HUES48 (cell line): ENCODE measurements at regions not wholly inside any gene's neighbourhood (a gene's known extent, or its start where the extent isn't known, plus 50 kb on each side); places are given as distances from the start of the nearest gene placed in this dataset.

ENCODE experiments used
- H3K27ac ChIP-seq: one replicate; pipeline ENCODE4 v1.7.0; 2013; ENCODE audit warnings: low read depth, low read length, inconsistent platforms
- H3K27me3 ChIP-seq: 2 replicates; pipeline ENCODE4 v1.6.1; 2013; ENCODE audit warnings: mild to moderate bottlenecking, low read length; ENCODE audit not compliant: control insufficient read depth, insufficient read depth
- H3K36me3 ChIP-seq: 2 replicates; pipeline ENCODE4 v1.6.1; 2013; ENCODE audit warnings: low read length; ENCODE audit not compliant: control insufficient read depth, insufficient read depth
- H3K4me1 ChIP-seq: 2 replicates; pipeline ENCODE4 v1.6.1; 2013; ENCODE audit warnings: mild to moderate bottlenecking, low read length; ENCODE audit not compliant: control insufficient read depth, insufficient read depth
- H3K4me3 ChIP-seq: 2 replicates; pipeline ENCODE4 v1.5.1; 2013; ENCODE audit warnings: mild to moderate bottlenecking, low read depth, low read length
- H3K9ac ChIP-seq: 2 replicates; pipeline ENCODE4 v1.6.1; 2013; ENCODE audit warnings: mild to moderate bottlenecking, low read depth, low read length, moderate library complexity
- H3K9me3 ChIP-seq: 2 replicates; pipeline ENCODE4 v1.6.1; 2013; ENCODE audit warnings: low read length; ENCODE audit not compliant: control insufficient read depth, insufficient read depth

DNA sequence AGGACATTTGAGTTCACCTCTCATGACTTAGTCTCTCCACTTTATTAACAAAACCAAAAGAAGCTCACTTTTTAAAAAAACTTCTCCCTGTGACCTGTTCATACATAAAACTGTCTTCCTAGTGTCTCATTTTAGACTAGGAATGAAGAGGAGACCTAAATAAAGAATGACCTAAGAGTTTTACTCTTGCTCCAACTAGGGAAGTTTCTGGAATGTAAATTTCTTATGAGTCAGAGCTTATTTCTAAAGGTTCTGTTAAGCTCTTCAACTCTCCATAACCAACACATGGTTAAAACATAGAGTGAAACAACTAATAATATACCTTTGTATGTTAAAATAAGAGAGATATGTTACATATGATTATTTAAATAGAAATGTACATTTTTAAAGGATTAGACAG lies 369.8 kb downstream of the EMP1 start:
- no peaks in the 10 kb centered on the region for H3K4me1 ChIP-seq
- H3K9ac ChIP-seq, result no peak overlapping the region
- H3K36me3 ChIP-seq, result no peaks in the 10 kb centered on the region
- no peaks in the 10 kb centered on the region for H3K27me3 ChIP-seq
- H3K27ac ChIP-seq, result no peak overlapping the region
- no peak overlapping the region for H3K4me3 ChIP-seq
- H3K9me3 ChIP-seq, result no peaks in the 10 kb centered on the region

DNA sequence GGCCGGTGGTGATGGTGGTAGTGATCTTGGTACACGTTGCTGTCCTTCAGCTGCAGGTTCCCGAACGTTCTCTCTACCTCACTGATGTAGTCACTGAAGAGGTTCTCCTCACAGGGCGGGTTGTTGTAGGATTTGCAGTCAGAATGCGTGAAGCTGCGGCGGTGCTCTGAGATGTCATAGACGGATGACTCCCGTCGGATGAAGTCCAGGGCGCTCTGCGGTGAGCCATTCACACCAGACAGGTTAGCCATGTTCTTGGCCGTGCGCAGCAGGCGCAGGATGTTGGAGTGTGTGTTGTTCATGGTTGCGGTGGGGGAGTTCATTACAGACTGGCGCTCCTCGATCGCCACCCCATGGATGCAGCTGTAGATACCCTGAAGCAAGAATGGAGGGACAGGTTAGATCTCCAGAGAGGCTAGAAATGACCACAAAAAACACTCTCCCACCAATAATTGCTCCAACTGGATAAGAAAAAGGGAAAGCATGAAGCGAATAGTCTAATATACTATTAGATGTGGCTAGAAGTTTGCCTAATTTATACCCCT lies 367.8 kb downstream of the EMP1 start:
- Histone ChIP-seq H3K4me3 (no peak overlapping the region), H3K9ac (no peak overlapping the region), H3K4me1 (no peaks in the 10 kb centered on the region), H3K27me3 (no peaks in the 10 kb centered on the region), H3K27ac (no peak overlapping the region), H3K9me3 (no peaks in the 10 kb centered on the region), H3K36me3 (no peaks in the 10 kb centered on the region)

DNA sequence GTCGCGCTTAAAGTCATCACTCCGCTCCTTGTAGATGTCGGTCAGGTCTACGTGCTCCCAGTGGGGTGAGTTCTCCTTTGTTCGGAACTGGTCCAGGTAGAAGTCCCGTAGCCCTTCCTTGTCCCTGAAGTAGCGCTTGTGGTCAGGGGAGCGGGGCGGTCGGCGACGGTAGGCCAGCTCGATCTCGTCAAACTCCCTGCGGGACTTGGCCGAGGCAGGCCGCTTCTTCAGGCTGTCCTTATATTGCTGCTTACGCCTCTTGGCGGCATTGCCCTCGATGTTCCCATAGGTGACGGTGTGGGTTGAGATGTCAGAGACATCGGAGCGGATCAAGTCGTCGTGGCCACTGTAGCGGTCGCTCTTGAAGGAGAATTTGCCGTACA lies 367.2 kb downstream of the EMP1 start:
- no peaks in the 10 kb centered on the region for H3K27me3 ChIP-seq
- H3K9me3 ChIP-seq, result no peaks in the 10 kb centered on the region
- H3K4me3 ChIP-seq, result no peak overlapping the region
- H3K36me3 ChIP-seq, result no peaks in the 10 kb centered on the region
- no peak overlapping the region for H3K9ac ChIP-seq
- H3K27ac ChIP-seq, result no peak overlapping the region
- no peaks in the 10 kb centered on the region for H3K4me1 ChIP-seq

DNA sequence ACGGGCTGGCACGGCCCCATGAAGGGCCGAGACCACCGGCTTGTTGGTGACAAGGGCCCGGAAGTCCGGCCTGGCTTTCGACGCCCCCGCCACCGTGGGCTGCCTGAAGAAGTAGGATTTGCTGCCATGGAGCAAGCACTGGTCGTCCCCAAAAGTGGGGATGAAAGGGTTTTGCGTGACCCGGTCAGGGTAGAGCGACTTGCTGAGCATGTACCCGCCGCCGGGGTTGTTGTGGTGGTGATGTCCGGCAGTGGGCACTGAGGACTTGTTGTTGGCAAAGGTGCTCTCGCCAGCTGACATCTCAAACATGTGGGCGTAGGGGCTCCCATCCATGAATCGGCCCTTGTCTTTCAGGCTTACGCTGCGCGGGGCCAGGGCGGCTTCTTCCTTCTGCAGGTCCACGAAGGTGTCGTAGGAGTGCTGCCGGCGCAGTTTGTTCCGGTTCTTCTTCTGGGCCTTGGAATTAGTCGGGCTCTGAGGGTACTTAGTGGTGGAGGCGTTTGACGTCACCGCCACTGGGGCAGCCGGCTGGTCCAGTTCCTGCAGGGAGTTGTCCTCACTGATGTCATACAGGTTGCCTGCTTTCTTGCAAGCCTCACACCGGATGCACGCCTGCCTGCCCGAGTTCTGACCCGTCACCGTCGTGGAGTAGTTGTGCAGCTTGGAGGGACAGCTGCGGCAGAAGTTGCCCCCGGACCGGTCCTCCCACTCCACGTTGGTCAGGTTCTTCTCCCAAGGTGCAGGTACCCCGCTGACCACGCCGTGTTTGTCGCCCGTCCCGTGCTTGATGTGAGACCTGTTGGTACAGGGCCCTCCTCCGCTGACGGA lies 366.6 kb downstream of the EMP1 start:
- no peak overlapping the region for H3K27ac ChIP-seq
- H3K4me1 ChIP-seq, result no peaks in the 10 kb centered on the region
- H3K36me3 ChIP-seq, result no peaks in the 10 kb centered on the region
- no peak overlapping the region for H3K9ac ChIP-seq
- no peak overlapping the region for H3K4me3 ChIP-seq
- no peaks in the 10 kb centered on the region for H3K9me3 ChIP-seq
- no peaks in the 10 kb centered on the region for H3K27me3 ChIP-seq

DNA sequence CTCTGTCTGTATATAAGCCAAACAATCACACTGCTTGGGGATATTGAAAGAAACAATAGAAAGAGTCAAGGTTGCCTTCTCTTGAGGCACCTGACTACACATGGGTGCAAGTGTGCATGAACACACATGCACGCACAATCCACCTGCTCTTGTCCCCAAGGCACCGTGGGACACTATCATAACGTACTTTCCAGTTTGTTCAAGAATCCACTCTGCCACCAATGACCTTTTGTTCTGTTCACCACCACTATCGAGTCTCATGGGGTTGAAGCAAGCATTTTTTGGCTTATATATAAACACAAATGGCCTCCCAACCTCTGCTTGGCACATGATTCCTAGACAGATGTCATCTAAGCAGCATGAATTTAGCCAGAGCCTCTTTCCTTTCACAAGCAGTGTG lies 365.4 kb downstream of the EMP1 start:
- Histone ChIP-seq H3K27ac (no peak overlapping the region), H3K36me3 (no peaks in the 10 kb centered on the region), H3K27me3 (no peaks in the 10 kb centered on the region), H3K4me3 (no peak overlapping the region), H3K4me1 (no peaks in the 10 kb centered on the region), H3K9me3 (no peaks in the 10 kb centered on the region), H3K9ac (no peak overlapping the region)

DNA sequence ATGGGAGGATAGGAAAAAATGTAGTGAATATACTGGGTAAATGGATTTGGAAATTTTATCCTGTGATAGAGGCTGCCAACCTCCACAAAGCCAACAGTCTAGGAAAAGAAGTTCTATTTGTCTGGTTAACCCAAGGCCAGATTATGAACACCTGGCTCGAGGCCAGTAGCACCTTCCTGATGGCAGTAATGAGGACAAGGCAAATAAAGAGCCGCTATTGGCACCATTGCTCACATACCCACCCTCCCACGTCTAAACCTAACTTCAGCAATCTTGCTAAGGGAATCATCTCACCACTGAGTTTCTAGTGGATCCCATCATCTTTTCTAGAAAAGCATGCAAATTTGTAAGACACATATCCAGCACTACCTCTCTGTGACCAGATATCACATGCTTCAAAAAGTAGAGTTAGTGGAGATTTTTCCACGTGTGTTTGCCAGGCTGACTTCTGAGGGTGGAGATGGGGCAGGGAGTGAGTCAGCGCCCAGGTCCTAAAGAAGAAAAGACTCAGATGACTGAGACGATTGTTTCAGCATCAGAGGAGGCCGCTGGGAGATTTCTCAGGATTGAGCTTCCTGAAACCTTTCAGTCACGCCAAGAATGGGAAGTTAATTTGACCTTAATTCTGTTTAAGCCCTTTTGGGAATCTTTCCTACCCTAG lies 362.9 kb downstream of the EMP1 start:
- no peak overlapping the region for H3K4me3 ChIP-seq
- H3K4me1 ChIP-seq, result no peaks in the 10 kb centered on the region
- H3K9me3 ChIP-seq, result no peaks in the 10 kb centered on the region
- no peaks in the 10 kb centered on the region for H3K36me3 ChIP-seq
- no peaks in the 10 kb centered on the region for H3K27me3 ChIP-seq
- H3K9ac ChIP-seq, result no peak overlapping the region
- no peak overlapping the region for H3K27ac ChIP-seq

DNA sequence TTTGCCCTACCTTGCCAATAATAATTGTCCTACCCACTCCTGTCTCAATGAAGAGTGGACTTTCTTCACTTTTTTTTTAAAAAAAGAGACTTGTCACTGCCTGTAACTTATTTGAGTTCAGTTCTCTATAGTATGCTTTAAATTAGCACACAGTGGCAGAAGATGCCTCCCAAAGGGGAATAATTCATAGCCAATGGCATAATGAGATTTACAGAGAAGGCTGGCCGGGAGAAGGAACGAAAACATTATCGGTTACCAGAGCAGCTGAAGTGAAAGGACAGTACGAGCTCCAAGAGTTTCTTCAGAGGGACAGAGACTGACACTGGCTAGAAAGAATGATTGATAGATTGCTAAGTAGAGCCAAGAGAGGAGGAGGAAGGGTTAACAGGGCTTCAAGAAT lies 356.3 kb downstream of the EMP1 start:
- Histone ChIP-seq H3K27ac (no peak overlapping the region), H3K9me3 (no peaks in the 10 kb centered on the region), H3K36me3 (no peaks in the 10 kb centered on the region), H3K4me3 (no peak overlapping the region), H3K4me1 (no peaks in the 10 kb centered on the region), H3K9ac (no peak overlapping the region), H3K27me3 (no peaks in the 10 kb centered on the region)

DNA sequence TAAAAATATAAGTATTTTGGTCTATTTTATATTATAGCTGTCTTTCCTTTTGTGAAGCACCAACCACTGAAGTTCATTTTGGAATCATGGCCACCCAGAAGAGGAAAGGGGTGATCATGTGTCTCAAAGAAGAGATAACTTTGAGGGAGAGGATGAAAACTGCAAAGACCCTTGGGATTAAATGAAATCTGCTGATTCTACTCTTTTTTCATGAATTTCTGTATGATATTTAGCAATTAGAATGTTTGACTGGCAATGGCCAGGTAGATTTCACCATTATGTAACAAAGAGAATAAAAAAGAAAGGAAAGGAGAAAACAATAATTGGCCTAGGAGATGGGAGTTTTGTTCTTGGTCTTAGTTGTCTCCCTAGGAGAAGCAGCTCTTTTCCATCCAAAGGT lies 350.8 kb downstream of the EMP1 start:
- Histone ChIP-seq H3K36me3 (no peaks in the 10 kb centered on the region), H3K4me3 (no peak overlapping the region), H3K27ac (no peak overlapping the region), H3K9ac (no peak overlapping the region), H3K27me3 (no peaks in the 10 kb centered on the region), H3K4me1 (no peaks in the 10 kb centered on the region), H3K9me3 (no peaks in the 10 kb centered on the region)

DNA sequence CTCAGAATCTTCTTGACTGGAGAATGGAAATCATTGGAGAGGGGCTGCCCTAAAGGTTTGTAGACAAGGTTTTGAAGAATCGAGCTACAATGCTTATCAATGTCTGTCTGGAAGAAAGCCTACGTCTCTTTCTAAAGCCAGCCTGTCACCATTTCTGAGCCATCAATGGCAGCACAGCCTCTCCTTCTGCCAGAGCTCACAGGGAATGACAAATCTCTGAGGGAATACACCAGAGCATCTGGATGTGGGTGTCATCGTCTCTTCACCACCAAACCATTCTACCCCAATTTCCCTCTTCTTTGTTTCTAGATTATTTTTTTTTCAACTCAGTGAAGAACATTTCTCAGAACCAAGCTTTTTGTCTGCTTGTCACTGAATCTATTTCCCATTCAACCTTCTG lies 349.7 kb downstream of the EMP1 start:
- H3K4me1 ChIP-seq, result no peaks in the 10 kb centered on the region
- H3K27ac ChIP-seq, result no peak overlapping the region
- no peak overlapping the region for H3K9ac ChIP-seq
- no peaks in the 10 kb centered on the region for H3K9me3 ChIP-seq
- no peaks in the 10 kb centered on the region for H3K36me3 ChIP-seq
- H3K4me3 ChIP-seq, result no peak overlapping the region
- H3K27me3 ChIP-seq, result no peaks in the 10 kb centered on the region

DNA sequence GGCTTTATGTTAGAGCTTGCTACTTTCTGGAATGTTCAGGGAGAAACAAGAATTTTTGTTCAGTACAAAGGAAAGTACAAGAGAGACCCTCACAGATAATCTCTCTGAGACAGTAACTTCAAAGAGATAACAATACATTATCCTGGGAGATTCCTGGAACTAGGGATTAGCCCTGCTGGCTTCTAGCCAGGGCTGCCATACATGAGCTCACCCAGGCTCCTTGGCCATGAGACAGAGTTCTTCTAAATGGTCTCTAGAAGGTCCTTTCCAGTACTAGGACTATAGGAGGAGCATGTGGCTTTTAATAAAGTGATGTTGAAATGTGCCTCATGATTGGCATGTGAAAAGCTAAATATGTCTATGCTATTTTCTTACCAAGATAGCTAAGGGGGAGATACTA lies 342.5 kb downstream of the EMP1 start:
- no peak overlapping the region for H3K27ac ChIP-seq
- peaks cover 5% of the 10 kb centered on the region; the same call in 1 of the 2 replicates for H3K4me1 ChIP-seq

DNA sequence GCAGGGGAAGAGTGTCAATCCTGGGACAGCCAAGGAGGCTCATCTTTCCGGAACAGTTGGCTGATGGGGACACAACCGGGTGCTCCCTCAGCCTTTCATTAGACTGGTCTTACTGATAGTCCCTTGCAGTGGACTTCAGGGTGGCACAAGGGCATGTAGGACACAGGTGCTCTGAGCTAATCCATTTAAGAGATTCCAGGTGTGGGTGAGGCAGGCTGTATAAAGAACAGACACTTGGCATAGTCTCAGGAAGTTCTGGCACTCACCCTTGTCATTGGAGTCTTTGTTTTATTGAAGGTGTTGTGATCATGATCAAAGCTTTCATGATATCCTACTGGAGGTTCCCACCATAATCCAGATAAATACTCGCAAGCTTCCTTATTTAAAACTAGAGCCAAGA lies 341.6 kb downstream of the EMP1 start:
- Histone ChIP-seq H3K9ac (no peak overlapping the region), H3K27me3 (no peaks in the 10 kb centered on the region), H3K27ac (no peak overlapping the region), H3K36me3 (no peaks in the 10 kb centered on the region), H3K4me1 (peaks cover 5% of the 10 kb centered on the region; the same call in 1 of the 2 replicates), H3K4me3 (no peak overlapping the region), H3K9me3 (no peaks in the 10 kb centered on the region)

More for the DNA sequence above, 342.5 kb downstream of the EMP1 start:
- no peak overlapping the region for H3K4me3 ChIP-seq
- no peaks in the 10 kb centered on the region for H3K27me3 ChIP-seq
- H3K36me3 ChIP-seq, result no peaks in the 10 kb centered on the region
- no peaks in the 10 kb centered on the region for H3K9me3 ChIP-seq
- H3K9ac ChIP-seq, result no peak overlapping the region
